ENCODE measurements at regions not wholly inside any gene's neighbourhood (a gene's known extent, or its start where the extent isn't known, plus 50 kb on each side); places are given as distances from the start of the nearest gene placed in this dataset.
"Not testable (repeated sequence)": the region's sequence is repeated elsewhere in the genome, so short reads cannot be mapped to it uniquely, and the experiment has no call there.

- no peak for DNase-seq
- no peak for TF ChIP-seq CTCF (IDR thresholded peaks at IDR 0.05; ENCODE audit: borderline replicate concordance, extremely low read depth, insufficient read depth)
- intact Hi-C loops (cut with DNase I) = no loop called here
- FAIRE-seq = no peak
- Histone ChIP-seq H3K4me3 (ENCODE audit: low read length in 3 of 3) (no peak overlapping the region), H3K9me3 (ENCODE audit: control insufficient read depth in 2 of 3, insufficient read depth in 1 of 3, low read length in 3 of 3) (no peaks in the 10 kb centered on the region), H3K4me1 (ENCODE audit: control insufficient read depth in 2 of 3, insufficient read depth in 2 of 3, low read depth in 1 of 3, low read length in 3 of 3) (no peaks in the 10 kb centered on the region), H3K27me3 (ENCODE audit: control insufficient read depth, insufficient read depth, low read length) (no peaks in the 10 kb centered on the region), H3K36me3 (ENCODE audit: control insufficient read depth in 2 of 3, insufficient read depth in 3 of 3, low read length in 3 of 3) (no peaks in the 10 kb centered on the region), H3K9ac (ENCODE audit: low read length in 3 of 3) (no peak overlapping the region), H3K27ac (ENCODE audit: low read depth in 2 of 2, low read length in 2 of 2) (no peak overlapping the region)
These were observed 147.3 kb downstream of the DUSP10 start for GRCh38 chr1:221594576-221594975.

GRCh38 chr1:221598122-221598521, 143.8 kb downstream of the DUSP10 start:
- Histone ChIP-seq H3K4me3 (ENCODE audit: low read length in 3 of 3) (no peak overlapping the region), H3K9ac (ENCODE audit: low read length in 3 of 3) (no peak overlapping the region), H3K4me1 (ENCODE audit: control insufficient read depth in 2 of 3, insufficient read depth in 2 of 3, low read depth in 1 of 3, low read length in 3 of 3) (no peaks in the 10 kb centered on the region), H3K36me3 (ENCODE audit: control insufficient read depth in 2 of 3, insufficient read depth in 3 of 3, low read length in 3 of 3) (no peaks in the 10 kb centered on the region), H3K9me3 (ENCODE audit: control insufficient read depth in 2 of 3, insufficient read depth in 1 of 3, low read length in 3 of 3) (no peaks in the 10 kb centered on the region), H3K27ac (ENCODE audit: low read depth in 2 of 2, low read length in 2 of 2) (no peak overlapping the region), H3K27me3 (ENCODE audit: control insufficient read depth, insufficient read depth, low read length) (no peaks in the 10 kb centered on the region)
- intact Hi-C loops (cut with DNase I) = no loop called here
- TF ChIP-seq CTCF (IDR thresholded peaks at IDR 0.05; ENCODE audit: borderline replicate concordance, extremely low read depth, insufficient read depth) = no peak
- DNase-seq (no peak), FAIRE-seq (no peak)

GRCh38 chr1:221601166-221601565, 140.7 kb downstream of the DUSP10 start:
- no peak overlapping the region for H3K9ac ChIP-seq (ENCODE audit: low read length in 3 of 3)
- no peaks in the 10 kb centered on the region for H3K27me3 ChIP-seq (ENCODE audit: control insufficient read depth, insufficient read depth, low read length)
- intact Hi-C loops (cut with DNase I) = no loop called here
- FAIRE-seq = no peak
- H3K9me3 ChIP-seq (ENCODE audit: control insufficient read depth in 2 of 3, insufficient read depth in 1 of 3, low read length in 3 of 3) = no peaks in the 10 kb centered on the region
- H3K4me3 ChIP-seq (ENCODE audit: low read length in 3 of 3) = no peak overlapping the region
- no peak overlapping the region for H3K27ac ChIP-seq (ENCODE audit: low read depth in 2 of 2, low read length in 2 of 2)
- DNase-seq = no peak
- H3K36me3 ChIP-seq (ENCODE audit: control insufficient read depth in 2 of 3, insufficient read depth in 3 of 3, low read length in 3 of 3) = no peaks in the 10 kb centered on the region
- TF ChIP-seq CTCF (IDR thresholded peaks at IDR 0.05; ENCODE audit: borderline replicate concordance, extremely low read depth, insufficient read depth) = no peak
- no peaks in the 10 kb centered on the region for H3K4me1 ChIP-seq (ENCODE audit: control insufficient read depth in 2 of 3, insufficient read depth in 2 of 3, low read depth in 1 of 3, low read length in 3 of 3)

- FAIRE-seq = no peak
- intact Hi-C loops (cut with DNase I) = no loop called here
These were observed 139.1 kb downstream of the DUSP10 start for GRCh38 chr1:221602830-221603229.

GRCh38 chr1:221604390-221604789, 137.5 kb downstream of the DUSP10 start:
- intact Hi-C loops (cut with DNase I); FAIRE-seq; H3K4me1 ChIP-seq (ENCODE audit: control insufficient read depth in 2 of 3, insufficient read depth in 2 of 3, low read depth in 1 of 3, low read length in 3 of 3); H3K4me3 ChIP-seq (ENCODE audit: low read length in 3 of 3); H3K27me3 ChIP-seq (ENCODE audit: control insufficient read depth, insufficient read depth, low read length); H3K27ac ChIP-seq (ENCODE audit: low read depth in 2 of 2, low read length in 2 of 2); H3K9me3 ChIP-seq (ENCODE audit: control insufficient read depth in 2 of 3, insufficient read depth in 1 of 3, low read length in 3 of 3); H3K36me3 ChIP-seq (ENCODE audit: control insufficient read depth in 2 of 3, insufficient read depth in 3 of 3, low read length in 3 of 3); DNase-seq; H3K9ac ChIP-seq (ENCODE audit: low read length in 3 of 3): not testable (repeated sequence)

More at GRCh38 chr1:221602830-221603229, 139.1 kb downstream of the DUSP10 start:
- TF ChIP-seq CTCF (IDR thresholded peaks at IDR 0.05; ENCODE audit: borderline replicate concordance, extremely low read depth, insufficient read depth) = no peak
- Histone ChIP-seq H3K36me3 (ENCODE audit: control insufficient read depth in 2 of 3, insufficient read depth in 3 of 3, low read length in 3 of 3) (no peaks in the 10 kb centered on the region), H3K27me3 (ENCODE audit: control insufficient read depth, insufficient read depth, low read length) (no peaks in the 10 kb centered on the region), H3K4me1 (ENCODE audit: control insufficient read depth in 2 of 3, insufficient read depth in 2 of 3, low read depth in 1 of 3, low read length in 3 of 3) (no peaks in the 10 kb centered on the region), H3K9ac (ENCODE audit: low read length in 3 of 3) (no peak overlapping the region), H3K27ac (ENCODE audit: low read depth in 2 of 2, low read length in 2 of 2) (no peak overlapping the region), H3K4me3 (ENCODE audit: low read length in 3 of 3) (no peak overlapping the region), H3K9me3 (ENCODE audit: control insufficient read depth in 2 of 3, insufficient read depth in 1 of 3, low read length in 3 of 3) (no peaks in the 10 kb centered on the region)
- no peak for DNase-seq
